CD4-positive, alpha-beta T cell treated with Interleukin-10 for 1 hour (primary cell): ENCODE measurements at regions not wholly inside any gene's neighbourhood (a gene's known extent, or its start where the extent isn't known, plus 50 kb on each side); places are given as distances from the start of the nearest gene placed in this dataset.
A peak's percentile ranks its signal among the peaks of the same experiment; 100 is the strongest.
"Not testable (repeated sequence)": the region's sequence is repeated elsewhere in the genome, so short reads cannot be mapped to it uniquely, and the experiment has no call there.

Source experiments
- DNase-seq: peaks from one replicate; pipeline ENCODE4 v3.0.0-alpha.2; 2020

- DNase-seq = no peak
Measured at GRCh38 chr22:26937213-26937612, 279.8 kb downstream of the MIAT start.

- no peak for DNase-seq
Measured at GRCh38 chr22:26939466-26939865, 282.1 kb downstream of the MIAT start.

- no peak for DNase-seq
Measured at GRCh38 chr22:26941896-26942636, 284.7 kb downstream of the MIAT start.

- no peak for DNase-seq
Measured at GRCh38 chr22:26942637-26942957, 285.2 kb downstream of the MIAT start.

- no peak for DNase-seq
Measured at GRCh38 chr22:26945565-26945964, 288.2 kb downstream of the MIAT start.

GRCh38 chr22:26949193-26949592, 291.8 kb downstream of the MIAT start:
- DNase-seq = peak; percentile 1

GRCh38 chr22:26951139-26951538, 293.8 kb downstream of the MIAT start:
- not testable (repeated sequence) for DNase-seq

- no peak for DNase-seq
Measured at GRCh38 chr22:26952004-26952403, 294.6 kb downstream of the MIAT start.

- no peak for DNase-seq
Measured at GRCh38 chr22:26952451-26953011, 295.1 kb downstream of the MIAT start.

- no peak for DNase-seq
Measured at GRCh38 chr22:26953012-26953883, 295.9 kb downstream of the MIAT start.

GRCh38 chr22:26956371-26956770, 299.0 kb downstream of the MIAT start:
- DNase-seq = no peak

- DNase-seq = no peak
Measured at GRCh38 chr22:26957176-26957575, 299.8 kb downstream of the MIAT start.

GRCh38 chr22:26957897-26958296, 300.5 kb downstream of the MIAT start:
- no peak for DNase-seq

- DNase-seq = no peak
Measured at GRCh38 chr22:26958378-26958777, 301.0 kb downstream of the MIAT start.

GRCh38 chr22:26964642-26965041, 307.3 kb downstream of the MIAT start:
- DNase-seq = no peak

- no peak for DNase-seq
Measured at GRCh38 chr22:26967282-26967681, 309.9 kb downstream of the MIAT start.

- no peak for DNase-seq
Measured at GRCh38 chr22:26968859-26969523, 311.6 kb downstream of the MIAT start.

- no peak for DNase-seq
Measured at GRCh38 chr22:26970809-26971394, 313.5 kb downstream of the MIAT start.

GRCh38 chr22:26972286-26972685, 314.9 kb downstream of the MIAT start:
- no peak for DNase-seq

- not testable (repeated sequence) for DNase-seq
Measured at GRCh38 chr22:26972915-26973314, 315.5 kb downstream of the MIAT start.

- DNase-seq = no peak
Measured at GRCh38 chr22:26974034-26974433, 316.6 kb downstream of the MIAT start.

GRCh38 chr22:26974914-26975803, 317.8 kb downstream of the MIAT start:
- DNase-seq = no peak
